GM12874 (cell line): ENCODE measurements at regions not wholly inside any gene's neighbourhood (a gene's known extent, or its start where the extent isn't known, plus 50 kb on each side); places are given as distances from the start of the nearest gene placed in this dataset.

Experiments used
- TF ChIP-seq, protein P1 (sequence below): IDR thresholded peaks from 2 replicates; pipeline ENCODE4 v1.5.1; 2011; ENCODE audit warnings: low read depth, mild to moderate bottlenecking, control low read depth, low read length, moderate library complexity; ENCODE audit not compliant: insufficient read depth

DNA sequence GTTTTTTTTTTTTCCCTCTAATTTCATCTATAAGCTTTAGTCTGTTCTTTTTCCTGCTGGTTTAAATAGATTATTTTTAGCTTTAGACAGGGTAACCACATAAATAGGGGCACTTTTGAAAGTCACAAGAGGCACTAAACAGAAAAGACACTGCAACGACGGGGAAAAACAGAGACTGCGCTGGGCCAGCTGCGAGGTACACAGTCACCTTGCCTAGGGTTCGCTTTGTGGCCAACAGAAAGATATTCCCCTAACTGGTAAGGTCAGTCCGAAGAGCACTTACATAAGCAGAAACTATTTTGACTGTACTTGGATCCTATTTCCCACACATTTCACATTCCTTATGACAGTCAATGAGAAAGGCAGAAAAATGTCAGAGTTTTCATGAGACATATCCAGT lies 175.6 kb upstream of the PHF14 start:
- TF ChIP-seq, protein P1, sequence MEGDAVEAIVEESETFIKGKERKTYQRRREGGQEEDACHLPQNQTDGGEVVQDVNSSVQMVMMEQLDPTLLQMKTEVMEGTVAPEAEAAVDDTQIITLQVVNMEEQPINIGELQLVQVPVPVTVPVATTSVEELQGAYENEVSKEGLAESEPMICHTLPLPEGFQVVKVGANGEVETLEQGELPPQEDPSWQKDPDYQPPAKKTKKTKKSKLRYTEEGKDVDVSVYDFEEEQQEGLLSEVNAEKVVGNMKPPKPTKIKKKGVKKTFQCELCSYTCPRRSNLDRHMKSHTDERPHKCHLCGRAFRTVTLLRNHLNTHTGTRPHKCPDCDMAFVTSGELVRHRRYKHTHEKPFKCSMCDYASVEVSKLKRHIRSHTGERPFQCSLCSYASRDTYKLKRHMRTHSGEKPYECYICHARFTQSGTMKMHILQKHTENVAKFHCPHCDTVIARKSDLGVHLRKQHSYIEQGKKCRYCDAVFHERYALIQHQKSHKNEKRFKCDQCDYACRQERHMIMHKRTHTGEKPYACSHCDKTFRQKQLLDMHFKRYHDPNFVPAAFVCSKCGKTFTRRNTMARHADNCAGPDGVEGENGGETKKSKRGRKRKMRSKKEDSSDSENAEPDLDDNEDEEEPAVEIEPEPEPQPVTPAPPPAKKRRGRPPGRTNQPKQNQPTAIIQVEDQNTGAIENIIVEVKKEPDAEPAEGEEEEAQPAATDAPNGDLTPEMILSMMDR = no peak

DNA sequence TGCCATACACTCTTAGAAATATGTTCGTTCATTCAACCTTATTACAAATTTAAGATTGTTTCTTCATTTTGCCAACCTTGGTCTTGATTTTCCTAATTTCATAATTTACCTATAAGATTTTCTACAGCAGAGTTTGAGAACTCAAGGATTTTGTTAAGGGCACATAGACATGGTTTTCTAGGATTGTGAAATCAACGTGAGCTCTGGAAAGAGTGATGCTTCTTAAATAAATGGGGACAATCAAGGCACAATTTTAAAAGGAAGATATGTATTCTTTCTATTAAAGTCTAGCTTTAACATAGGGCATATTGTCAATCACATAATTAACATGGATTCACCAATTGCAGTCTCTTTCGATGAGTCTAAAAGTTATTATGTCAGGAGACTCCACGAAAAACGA lies 174.2 kb upstream of the PHF14 start:
- TF ChIP-seq, protein P1 = no peak

DNA sequence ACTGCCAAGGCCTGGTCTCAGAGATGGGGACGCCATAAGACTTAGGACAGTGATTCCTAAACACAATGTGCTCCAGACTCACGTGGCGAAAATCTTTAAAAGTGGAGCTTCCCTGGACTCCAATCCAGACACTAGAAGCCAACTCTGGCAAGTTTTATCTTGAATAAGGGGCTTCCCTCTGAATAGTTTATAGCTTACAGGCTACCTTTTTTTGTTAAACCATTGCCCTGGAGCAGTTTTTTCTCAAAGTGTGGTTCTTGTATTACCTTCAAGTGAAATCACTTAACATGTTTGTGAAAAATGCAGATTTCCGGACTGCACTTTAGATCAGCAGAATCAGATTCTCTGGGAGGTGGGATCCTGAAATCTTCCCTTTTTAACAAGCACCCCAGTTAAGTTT lies 171.7 kb upstream of the PHF14 start:
- TF ChIP-seq, protein P1 = no peak

DNA sequence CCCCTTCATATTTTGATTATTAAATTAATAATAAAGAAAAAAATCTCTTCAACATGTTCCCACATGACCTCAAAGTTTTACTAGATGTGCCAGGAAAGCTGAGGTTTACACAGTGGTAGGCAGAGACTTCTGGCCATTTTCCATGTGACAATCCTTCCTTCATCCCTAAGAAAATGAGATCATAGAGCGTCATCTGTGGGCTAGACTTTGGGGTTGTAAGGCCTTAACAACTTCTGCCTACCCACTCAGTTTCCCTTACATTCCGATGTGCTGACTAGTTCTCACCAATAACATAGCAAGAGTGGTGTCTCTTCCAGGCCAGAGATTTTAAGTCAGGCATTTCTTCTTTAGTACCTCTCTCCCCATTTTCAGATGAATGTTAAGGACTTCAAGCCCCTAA lies 171.1 kb upstream of the PHF14 start:
- TF ChIP-seq, protein P1 = no peak

DNA sequence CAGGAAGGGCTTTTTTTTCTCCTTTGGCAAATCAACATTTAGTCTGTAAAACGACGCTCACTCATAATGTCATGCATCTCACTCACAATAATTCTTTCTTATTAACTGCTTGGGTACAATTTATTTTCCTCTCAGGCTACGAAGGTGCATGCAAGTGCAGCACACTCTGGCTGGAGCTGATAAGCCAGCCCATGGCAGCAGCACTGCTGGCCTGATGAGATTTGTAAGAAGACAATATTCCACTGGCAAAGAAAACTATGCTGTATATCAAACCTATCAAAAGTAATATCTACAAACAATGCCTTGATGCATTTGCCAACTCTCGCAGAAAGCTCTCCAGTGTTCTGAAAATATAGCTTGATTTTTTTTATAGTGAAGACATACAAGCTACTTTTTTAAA lies 170.0 kb upstream of the PHF14 start:
- TF ChIP-seq, protein P1 = no peak

DNA sequence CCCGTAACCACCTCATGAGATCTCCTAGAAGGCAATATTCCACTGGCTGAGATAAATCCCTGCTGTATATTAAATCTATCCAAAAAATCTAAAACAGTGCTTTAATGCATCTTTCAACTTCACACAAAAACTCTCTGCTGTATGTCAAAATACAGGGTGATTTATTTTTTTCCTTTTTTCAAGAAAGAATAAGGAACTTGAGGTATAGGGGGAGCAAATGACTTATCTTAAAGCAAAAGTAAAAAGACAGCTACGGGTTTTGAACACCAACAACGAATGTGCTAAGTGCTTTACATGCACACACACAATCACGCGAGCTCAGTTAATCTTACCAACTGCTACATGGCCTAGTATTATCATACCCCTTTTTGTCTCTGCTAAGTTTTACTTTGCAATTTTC lies 168.9 kb upstream of the PHF14 start:
- TF ChIP-seq, protein P1 = no peak

DNA sequence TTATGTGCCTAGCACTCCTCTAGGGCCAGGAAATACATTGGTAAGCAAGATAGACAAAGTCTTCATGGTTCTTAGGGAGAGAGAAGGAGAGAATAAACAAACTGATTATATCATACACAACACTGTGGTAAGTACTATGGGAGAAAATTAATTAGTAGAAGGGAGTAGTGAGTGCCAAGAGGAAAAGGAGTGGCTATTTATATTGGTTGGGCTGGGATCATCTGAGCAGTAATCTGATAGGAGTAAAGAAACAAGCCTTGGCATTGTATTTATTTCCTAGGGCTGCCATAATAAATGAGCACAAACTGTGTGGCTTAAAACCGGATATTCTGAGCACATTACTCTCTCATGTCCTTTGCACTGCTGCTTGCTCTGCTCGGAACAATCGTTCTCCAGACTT lies 158.1 kb upstream of the PHF14 start:
- TF ChIP-seq, protein P1 = no peak

DNA sequence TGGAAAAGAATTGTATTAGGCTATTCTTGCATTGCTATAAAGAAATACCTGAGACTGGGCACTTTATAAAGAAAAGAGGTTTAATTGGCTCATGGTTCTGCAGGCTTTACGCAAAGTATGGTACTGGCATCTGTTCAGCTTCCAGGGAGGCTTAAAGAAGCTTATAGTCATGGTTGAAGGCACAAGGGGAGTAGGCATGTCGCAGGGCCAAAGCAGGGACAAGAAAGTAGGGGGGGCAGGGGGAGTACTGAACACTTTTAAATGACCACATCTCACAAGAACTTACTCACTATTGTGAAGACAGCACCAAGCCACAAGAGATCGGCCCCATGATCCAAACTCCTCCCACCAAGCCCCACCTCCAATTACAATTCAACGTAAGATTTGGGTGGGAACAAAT lies 152.5 kb upstream of the PHF14 start:
- TF ChIP-seq, protein P1 = no peak
